HepG2 (cell line): ENCODE measurements at regions not wholly inside any gene's neighbourhood (a gene's known extent, or its start where the extent isn't known, plus 50 kb on each side); places are given as distances from the start of the nearest gene placed in this dataset.
A peak's percentile ranks its signal among the peaks of the same experiment; 100 is the strongest.

Experiments
- ATAC-seq: fragments of 200-7000 bp; cut with Tn5 transposase; 3 replicates; pipeline ENCODE4 v1.9.1; 2020; ENCODE audit warnings: mild to moderate bottlenecking, moderate library complexity
- BruUV-seq: library from RNA; stranded (reverse); fragments of 400-500 nt; replicated peaks from 2 replicates; lab custom pipeline; 2021; lab: Mats Ljungman, UMichigan
- CTCF ChIA-PET: fragments of 300-600 bp; formaldehyde crosslinking; extraction: SDS; loops from one replicate; lab custom pipeline; 2021; ENCODE audit warnings: low total read pairs, inconsistent platforms, low intra/inter-chr PET ratio; lab: Yijun Ruan, JAX
- POLR2A ChIA-PET: fragments of 350-600 bp; sonication (Branson Sonifier 250); formaldehyde crosslinking; loops from one replicate; lab custom pipeline; 2020; ENCODE audit warnings: antibody characterized with exemption, inconsistent platforms; lab: Yijun Ruan, JAX
- DNase-seq: peaks from one replicate; pipeline ENCODE4 v3.0.0-alpha.2; 2015; ENCODE audit warnings: low spot score
- FAIRE-seq: peaks from 3 replicates; lab custom pipeline; 2011; peaks lifted over from hg19 to GRCh38; lab: Jason Lieb, UNC
- H2AFZ ChIP-seq: one replicate; pipeline ENCODE4 v1.6.1; 2011; ENCODE audit warnings: low read length, inconsistent platforms
- H3K27ac ChIP-seq: fragments of 300-600 bp; 3 replicates; pipeline ENCODE4 v1.8.0; 2011; ENCODE audit warnings: mixed run types, mild to moderate bottlenecking, mixed read lengths, low read length, inconsistent platforms; ENCODE audit not compliant: insufficient read depth; ENCODE audit errors: extremely low read length
- H3K27me3 ChIP-seq, 2 experiments: fragments of 200-600 bp in 1 of 2; 2 replicates in 1 of 2; 3 replicates in 1 of 2; pipeline versions ENCODE4 v1.6.0 to v1.8.0; 2011; ENCODE audit warnings: low read length in 2 of 2, mild to moderate bottlenecking in 2 of 2, moderate library complexity in 2 of 2, inconsistent platforms in 1 of 2; ENCODE audit not compliant: insufficient read depth in 2 of 2, control insufficient read depth in 1 of 2
- H3K36me3 ChIP-seq, 2 experiments: fragments of 200-600 bp in 1 of 2; replicated peaks in 1 of 2; 2 replicates in 1 of 2; 3 replicates in 1 of 2; pipeline versions ENCODE4 v1.5.1 to v1.8.0; 2011; ENCODE audit warnings: low read length in 2 of 2, inconsistent platforms in 1 of 2; ENCODE audit not compliant: insufficient read depth in 2 of 2, control insufficient read depth in 1 of 2
- H3K4me1 ChIP-seq: 2 replicates; pipeline ENCODE4 v1.5.1; 2012; ENCODE audit warnings: low read length, inconsistent platforms; ENCODE audit not compliant: insufficient read depth
- H3K4me2 ChIP-seq: 2 replicates; pipeline ENCODE4 v1.6.0; 2011; ENCODE audit warnings: low read depth, low read length, inconsistent platforms
- H3K4me3 ChIP-seq, 3 experiments: fragments of 200-600 bp in 1 of 3; sonication (generic), shearing (Covaris generic) in 1 of 3; replicated peaks in 1 of 3; 2 replicates each; pipeline ENCODE4 v1.5.1; 2011 to 2016; ENCODE audit warnings: low read length in 3 of 3, inconsistent platforms in 2 of 3, low read depth in 2 of 3, mild to moderate bottlenecking in 2 of 3, control low read depth in 1 of 3, mixed read lengths in 1 of 3; ENCODE audit not compliant: insufficient read depth in 1 of 3
- H3K79me2 ChIP-seq: one replicate; pipeline ENCODE4 v1.6.1; 2011; ENCODE audit warnings: low read length, inconsistent platforms; ENCODE audit not compliant: insufficient read depth
- H3K9ac ChIP-seq: 2 replicates; pipeline ENCODE4 v1.6.0; 2011; ENCODE audit warnings: mild to moderate bottlenecking, low read depth, low read length, inconsistent platforms; ENCODE audit not compliant: insufficient read depth
- H3K9me3 ChIP-seq: 2 replicates; pipeline ENCODE4 v1.5.1; 2012; ENCODE audit warnings: mild to moderate bottlenecking, low read length
- H4K20me1 ChIP-seq: 2 replicates; pipeline ENCODE4 v1.6.0; 2011; ENCODE audit warnings: inconsistent platforms, mild to moderate bottlenecking, low read length, moderate library complexity; ENCODE audit not compliant: insufficient read depth
- BRD4 ChIP-seq: sonication (generic); formaldehyde crosslinking; IDR thresholded peaks from 2 replicates; pipeline ENCODE4 v1.4.0; 2020; ENCODE audit warnings: missing genetic modification reagents
- CHD4 ChIP-seq: fragments of 200-600 bp; sonication (generic); IDR thresholded peaks from 2 replicates; pipeline ENCODE4 v1.7.0; 2017; ENCODE audit warnings: mild to moderate bottlenecking, low read length, borderline replicate concordance
- ESRRA ChIP-seq: sonication (generic); formaldehyde crosslinking; IDR thresholded peaks from 2 replicates; pipeline ENCODE4 v1.5.1; 2020; ENCODE audit warnings: mild to moderate bottlenecking, low read depth, missing genetic modification reagents
- GATAD1 ChIP-seq: IDR thresholded peaks from 2 replicates; pipeline ENCODE4 v1.6.1; 2016; ENCODE audit warnings: missing genetic modification reagents, missing compliant biosample characterization
- HOXA9 ChIP-seq: sonication (generic); formaldehyde crosslinking; IDR thresholded peaks from 2 replicates; pipeline ENCODE4 v1.8.1; 2022; ENCODE audit warnings: missing genetic modification reagents, mild to moderate bottlenecking, moderate library complexity, borderline replicate concordance
- MXD4 ChIP-seq: IDR thresholded peaks from 2 replicates; pipeline ENCODE4 v1.6.1; 2016; ENCODE audit warnings: mild to moderate bottlenecking, missing biosample characterization, missing genetic modification reagents
- NCOR1 ChIP-seq: fragments of 200-600 bp; sonication (generic); IDR thresholded peaks from 2 replicates; pipeline ENCODE4 v1.7.0; 2017; ENCODE audit warnings: antibody characterized with exemption, low read length, borderline replicate concordance
- RBFOX2 ChIP-seq: fragments of 200-400 bp; formaldehyde crosslinking; IDR thresholded peaks from 2 replicates; pipeline ENCODE4 v1.6.1; 2017; ENCODE audit warnings: low read depth, mild to moderate bottlenecking, low read length
- SOX13 ChIP-seq, 3 experiments: fragments of 450-650 bp in 1 of 3; sonication (generic) in 1 of 3; formaldehyde crosslinking in 1 of 3; IDR thresholded peaks in 2 of 3; conservative IDR thresholded peaks in 1 of 3; 2 replicates each; pipeline versions ENCODE4 v1.5.0 to v1.6.1; 2016 to 2020; ENCODE audit warnings: antibody characterized with exemption in 1 of 3, mild to moderate bottlenecking in 1 of 3, missing compliant biosample characterization in 1 of 3, missing genetic modification reagents in 1 of 3, moderate library complexity in 1 of 3
- ZNF234 ChIP-seq: sonication (generic); formaldehyde crosslinking; conservative IDR thresholded peaks from 2 replicates; pipeline ENCODE4 v1.5.1; 2020; ENCODE audit warnings: mild to moderate bottlenecking, missing genetic modification reagents
- ZNF280D ChIP-seq: sonication (generic); formaldehyde crosslinking; IDR thresholded peaks from 2 replicates; pipeline ENCODE4 v1.5.1; 2020; ENCODE audit warnings: mild to moderate bottlenecking, missing genetic modification reagents
- ZNF3 ChIP-seq: IDR thresholded peaks from 2 replicates; pipeline ENCODE4 v1.7.0; 2017; ENCODE audit warnings: inconsistent platforms
- ZNF720 ChIP-seq: sonication (generic); formaldehyde crosslinking; IDR thresholded peaks from 2 replicates; pipeline ENCODE4 v1.4.0; 2020; ENCODE audit warnings: missing genetic modification reagents
- WGBS: methylation state at CpG from one replicate; pipeline ENCODE4 v1.1.6; 2017; ENCODE audit warnings: low lambda C conversion rate; 5-methylcytosine and 5-hydroxymethylcytosine counted together
- in situ Hi-C: cut with HindIII; loops from 2 replicates; pipeline ENCODE4 v1.10.0; 2017; ENCODE audit warnings: low pct_unique_long_range_greater_than_20kb; ENCODE audit not compliant: extremely low pct_ligation_motif_present
- intact Hi-C: fragments of 100-400 bp; cut with micrococcal nuclease; formaldehyde crosslinking; loops from one replicate; pipeline ENCODE4 v1.10.0; 2022; ENCODE audit not compliant: unreplicated experiment

GRCh38 chr16:80913397-80913796 is 93.3 kb downstream of the CMC2 start (continued):
- TF ChIP-seq ZNF280D (CRISPR knock-in tag), result no peak
- TF ChIP-seq, all 625 proteins: peak for 7

- POLR2A ChIA-PET, result no interaction called here
- 71% methylated on average over 4 of the region's 4 CpGs for WGBS
- intact Hi-C loops, result no loop called here
- Histone ChIP-seq H3K4me1 (peaks cover 60% of the 10 kb centered on the region), H3K9me3 (peaks cover 8% of the 10 kb centered on the region; the same call in 1 of the 2 replicates), H3K27ac (no peak overlapping the region), H3K27me3 (no peaks in the 10 kb centered on the region), H3K9ac (no peak overlapping the region), H3K4me3 (no peak overlapping the region), H3K79me2 (no peaks in the 10 kb centered on the region), H2AFZ (no peak overlapping the region), H4K20me1 (no peaks in the 10 kb centered on the region), H3K4me2 (no peak overlapping the region), H3K36me3 (no peaks in the 10 kb centered on the region)
- FAIRE-seq (peak; percentile 18), ATAC-seq (no peak), DNase-seq (no peak)
- TF ChIP-seq ZNF3 (CRISPR knock-in tag), result no peak
- no peak for TF ChIP-seq RBFOX2
- no TSS peak for BruUV-seq
- in situ Hi-C loops, result no loop called here
- CTCF ChIA-PET, result no interaction called here
Observed at GRCh38 chr16:80912651-80913050, 94.0 kb downstream of the CMC2 start.

GRCh38 chr16:80910434-80910833 is 96.3 kb downstream of the CMC2 start:
- CTCF ChIA-PET, result no interaction called here
- Histone ChIP-seq H4K20me1 (no peaks in the 10 kb centered on the region), H3K27ac (no peak overlapping the region), H3K4me3 (peak overlapping the region in 1 of 3 experiments; percentile 3; a peak in 1 of 6 replicates), H2AFZ (no peak overlapping the region), H3K36me3 (no peaks in the 10 kb centered on the region), H3K4me2 (peak overlapping the region; percentile 40), H3K4me1 (peaks cover 68% of the 10 kb centered on the region), H3K79me2 (no peaks in the 10 kb centered on the region), H3K9ac (no peak overlapping the region), H3K27me3 (no peaks in the 10 kb centered on the region), H3K9me3 (peaks cover 8% of the 10 kb centered on the region; the same call in 1 of the 2 replicates)
- intact Hi-C loops, result no loop called here
- peak; percentile 91 for FAIRE-seq
- 10% methylated on average over 2 of the region's 2 CpGs for WGBS
- peak; percentile 52 for ATAC-seq
- POLR2A ChIA-PET, result no interaction called here
- peak; percentile 86 for DNase-seq
- no TSS peak for BruUV-seq
- in situ Hi-C loops, result no loop called here
- no peak for TF ChIP-seq SOX13 (IDR thresholded peaks at IDR 0.05)
- peak in 1 of 2 experiments; percentile 73; a peak in 2 of 4 replicates for TF ChIP-seq SOX13 (CRISPR knock-in tag; conservative IDR thresholded peaks at IDR 0.05 in 1 of 2, IDR thresholded peaks at IDR 0.05 in 1 of 2)
- TF ChIP-seq MXD4, result no peak
- TF ChIP-seq ZNF720 (CRISPR knock-in tag), result no peak
- peak; percentile 31; the same call in 1 of the 2 replicates for TF ChIP-seq ESRRA
- peak; percentile 51; the same call in 1 of the 2 replicates for TF ChIP-seq CHD4
- TF ChIP-seq GATAD1, result no peak
- TF ChIP-seq ZNF234 (CRISPR knock-in tag), result no peak
- no peak for TF ChIP-seq HOXA9 (CRISPR knock-in tag)
- peak; percentile 80; the same call in 1 of the 2 replicates for TF ChIP-seq NCOR1
- TF ChIP-seq BRD4 (CRISPR knock-in tag), result no peak
